ENCODE measurements at regions not wholly inside any gene's neighbourhood (a gene's known extent, or its start where the extent isn't known, plus 50 kb on each side); places are given as distances from the start of the nearest gene placed in this dataset.

DNA sequence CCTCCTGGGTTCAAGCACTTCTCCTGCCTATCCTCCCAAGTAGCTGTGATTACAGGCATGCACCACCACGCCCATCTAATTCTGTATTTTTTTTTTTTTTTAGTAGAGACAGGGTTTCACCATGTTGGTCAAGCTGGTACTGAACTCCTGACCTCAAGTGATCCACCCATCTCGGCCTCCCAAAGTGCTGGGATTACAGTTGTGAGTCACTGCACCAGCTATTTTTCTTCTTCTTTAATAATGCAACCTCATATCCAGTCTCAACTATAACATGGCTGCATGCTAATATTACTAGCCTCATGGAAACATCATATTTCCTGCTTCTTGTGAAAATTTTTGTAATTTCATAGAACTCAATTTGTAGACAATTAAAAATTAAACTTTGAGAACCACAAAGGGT lies 706.5 kb downstream of the KCTD8 start:
- Histone ChIP-seq H3K9me3 (ENCODE audit: control insufficient read depth in 1 of 2, low read length in 2 of 2) (peaks cover 2 to 5% of the 10 kb centered on the region in 2 donors), H3K4me3 (ENCODE audit: low read depth in 1 of 2, low read length in 2 of 2) (no peak overlapping the region), H3K27ac (ENCODE audit: low read depth, low read length) (no peak overlapping the region), H3K27me3 (ENCODE audit: control insufficient read depth in 1 of 2, insufficient read depth in 2 of 2, low read length in 2 of 2) (no peaks in the 10 kb centered on the region), H3K4me1 (ENCODE audit: control insufficient read depth in 1 of 2, insufficient read depth in 2 of 2, low read length in 2 of 2) (no peaks in the 10 kb centered on the region), H3K9ac (ENCODE audit: low read depth in 1 of 2, low read length in 2 of 2) (no peak overlapping the region), H3K36me3 (ENCODE audit: control insufficient read depth in 1 of 2, insufficient read depth in 2 of 2, low read length in 2 of 2) (no peaks in the 10 kb centered on the region)

- H3K9me3 ChIP-seq (ENCODE audit: control insufficient read depth in 1 of 2, low read length in 2 of 2), result no peaks in the 10 kb centered on the region
- no peak overlapping the region for H3K4me3 ChIP-seq (ENCODE audit: low read depth in 1 of 2, low read length in 2 of 2)
- no peaks in the 10 kb centered on the region for H3K27me3 ChIP-seq (ENCODE audit: control insufficient read depth in 1 of 2, insufficient read depth in 2 of 2, low read length in 2 of 2)
- no peak overlapping the region for H3K9ac ChIP-seq (ENCODE audit: low read depth in 1 of 2, low read length in 2 of 2)
- H3K27ac ChIP-seq (ENCODE audit: low read depth, low read length), result no peak overlapping the region
- H3K36me3 ChIP-seq (ENCODE audit: control insufficient read depth in 1 of 2, insufficient read depth in 2 of 2, low read length in 2 of 2), result no peaks in the 10 kb centered on the region
- no peaks in the 10 kb centered on the region for H3K4me1 ChIP-seq (ENCODE audit: control insufficient read depth in 1 of 2, insufficient read depth in 2 of 2, low read length in 2 of 2)
Observed at GRCh38 chr4:43754566-43754965, 694.0 kb downstream of the KCTD8 start.

DNA sequence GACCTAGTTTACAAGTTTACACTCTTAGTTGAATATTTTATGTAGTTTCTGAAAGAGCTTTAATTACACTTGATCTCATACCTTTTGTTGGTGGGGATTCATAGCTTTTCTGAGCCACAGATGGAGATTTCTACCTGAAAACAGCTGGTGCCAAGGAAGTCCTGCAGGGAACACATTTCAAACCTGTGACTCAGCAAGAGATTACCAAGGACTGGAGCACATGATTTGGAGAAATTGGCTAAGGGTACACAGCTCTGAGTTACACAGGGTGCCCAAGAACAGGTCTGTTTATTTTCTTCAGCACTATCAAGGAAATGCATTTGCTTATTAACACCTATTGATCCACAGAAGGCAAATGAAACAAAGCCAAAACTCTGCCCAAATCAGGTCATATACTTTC lies 691.5 kb downstream of the KCTD8 start:
- Histone ChIP-seq H3K4me3 (ENCODE audit: low read depth in 1 of 2, low read length in 2 of 2) (no peak overlapping the region), H3K9ac (ENCODE audit: low read depth in 1 of 2, low read length in 2 of 2) (no peak overlapping the region), H3K4me1 (ENCODE audit: control insufficient read depth in 1 of 2, insufficient read depth in 2 of 2, low read length in 2 of 2) (no peaks in the 10 kb centered on the region), H3K9me3 (ENCODE audit: control insufficient read depth in 1 of 2, low read length in 2 of 2) (no peaks in the 10 kb centered on the region), H3K27ac (ENCODE audit: low read depth, low read length) (no peak overlapping the region), H3K27me3 (ENCODE audit: control insufficient read depth in 1 of 2, insufficient read depth in 2 of 2, low read length in 2 of 2) (no peaks in the 10 kb centered on the region), H3K36me3 (ENCODE audit: control insufficient read depth in 1 of 2, insufficient read depth in 2 of 2, low read length in 2 of 2) (no peaks in the 10 kb centered on the region)

GRCh38 chr4:43758836-43759235 lies 689.8 kb downstream of the KCTD8 start:
- Histone ChIP-seq H3K4me3 (ENCODE audit: low read depth in 1 of 2, low read length in 2 of 2) (no peak overlapping the region), H3K9me3 (ENCODE audit: control insufficient read depth in 1 of 2, low read length in 2 of 2) (no peaks in the 10 kb centered on the region), H3K36me3 (ENCODE audit: control insufficient read depth in 1 of 2, insufficient read depth in 2 of 2, low read length in 2 of 2) (no peaks in the 10 kb centered on the region), H3K27me3 (ENCODE audit: control insufficient read depth in 1 of 2, insufficient read depth in 2 of 2, low read length in 2 of 2) (no peaks in the 10 kb centered on the region), H3K9ac (ENCODE audit: low read depth in 1 of 2, low read length in 2 of 2) (no peak overlapping the region), H3K27ac (ENCODE audit: low read depth, low read length) (no peak overlapping the region), H3K4me1 (ENCODE audit: control insufficient read depth in 1 of 2, insufficient read depth in 2 of 2, low read length in 2 of 2) (no peaks in the 10 kb centered on the region)

DNA sequence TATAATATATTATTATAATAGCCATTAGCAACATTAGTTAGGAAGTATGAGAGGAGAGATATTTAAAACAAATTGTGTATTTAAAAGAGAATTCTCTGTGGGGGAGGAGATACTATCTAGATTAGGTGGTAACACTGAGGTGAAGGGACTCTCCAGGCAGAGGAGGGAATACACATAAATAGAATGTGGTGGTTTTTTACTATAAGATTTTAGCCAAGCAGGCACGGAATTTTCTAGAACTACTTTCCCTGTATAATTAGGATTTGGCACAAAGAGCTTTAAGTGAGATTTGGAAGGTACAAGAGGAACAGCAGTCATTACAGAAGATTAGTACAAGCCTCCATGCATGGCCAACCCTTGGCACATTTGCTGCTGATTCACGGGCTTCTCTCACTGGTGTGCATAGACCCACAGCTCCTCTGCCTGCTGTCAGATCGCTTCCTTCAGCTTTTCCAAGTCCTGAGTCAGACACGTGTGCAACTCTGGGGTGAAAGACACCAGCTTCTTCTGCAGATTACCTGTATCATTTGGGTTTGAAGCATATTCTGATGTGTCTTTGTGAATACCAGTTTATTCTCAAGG lies 685.5 kb downstream of the KCTD8 start:
- Histone ChIP-seq H3K9me3 (ENCODE audit: control insufficient read depth in 1 of 2, low read length in 2 of 2) (peaks cover 0 to 2% of the 10 kb centered on the region in 2 donors), H3K27me3 (ENCODE audit: control insufficient read depth in 1 of 2, insufficient read depth in 2 of 2, low read length in 2 of 2) (no peaks in the 10 kb centered on the region), H3K4me3 (ENCODE audit: low read depth in 1 of 2, low read length in 2 of 2) (no peak overlapping the region), H3K36me3 (ENCODE audit: control insufficient read depth in 1 of 2, insufficient read depth in 2 of 2, low read length in 2 of 2) (no peaks in the 10 kb centered on the region), H3K27ac (ENCODE audit: low read depth, low read length) (no peak overlapping the region), H3K9ac (ENCODE audit: low read depth in 1 of 2, low read length in 2 of 2) (no peak overlapping the region), H3K4me1 (ENCODE audit: control insufficient read depth in 1 of 2, insufficient read depth in 2 of 2, low read length in 2 of 2) (no peaks in the 10 kb centered on the region)

DNA sequence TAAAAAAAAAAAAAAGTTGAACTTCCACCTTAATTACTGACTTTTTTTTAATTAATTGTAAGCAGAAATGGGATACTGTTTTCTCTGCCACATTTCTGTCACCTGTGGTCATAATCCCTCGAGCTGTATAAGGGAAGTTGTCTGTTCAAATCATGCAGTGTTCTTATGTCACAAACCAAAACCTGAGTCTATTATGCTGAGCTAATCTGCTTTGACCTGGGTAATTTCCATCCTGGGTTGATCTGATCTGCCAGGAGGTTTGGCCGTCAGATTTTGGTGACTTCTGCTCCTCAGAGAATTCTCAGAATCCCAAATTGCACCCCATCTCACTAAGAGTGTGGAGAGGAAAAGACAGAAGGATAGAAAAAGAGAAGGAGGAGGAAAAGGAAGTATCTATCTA lies 683.1 kb downstream of the KCTD8 start:
- no peaks in the 10 kb centered on the region for H3K4me1 ChIP-seq (ENCODE audit: control insufficient read depth in 1 of 2, insufficient read depth in 2 of 2, low read length in 2 of 2)
- no peaks in the 10 kb centered on the region for H3K27me3 ChIP-seq (ENCODE audit: control insufficient read depth in 1 of 2, insufficient read depth in 2 of 2, low read length in 2 of 2)
- H3K36me3 ChIP-seq (ENCODE audit: control insufficient read depth in 1 of 2, insufficient read depth in 2 of 2, low read length in 2 of 2), result no peaks in the 10 kb centered on the region
- H3K9me3 ChIP-seq (ENCODE audit: control insufficient read depth in 1 of 2, low read length in 2 of 2), result peaks cover 4 to 12% of the 10 kb centered on the region in 2 donors
- H3K9ac ChIP-seq (ENCODE audit: low read depth in 1 of 2, low read length in 2 of 2), result no peak overlapping the region
- no peak overlapping the region for H3K4me3 ChIP-seq (ENCODE audit: low read depth in 1 of 2, low read length in 2 of 2)
- no peak overlapping the region for H3K27ac ChIP-seq (ENCODE audit: low read depth, low read length)

DNA sequence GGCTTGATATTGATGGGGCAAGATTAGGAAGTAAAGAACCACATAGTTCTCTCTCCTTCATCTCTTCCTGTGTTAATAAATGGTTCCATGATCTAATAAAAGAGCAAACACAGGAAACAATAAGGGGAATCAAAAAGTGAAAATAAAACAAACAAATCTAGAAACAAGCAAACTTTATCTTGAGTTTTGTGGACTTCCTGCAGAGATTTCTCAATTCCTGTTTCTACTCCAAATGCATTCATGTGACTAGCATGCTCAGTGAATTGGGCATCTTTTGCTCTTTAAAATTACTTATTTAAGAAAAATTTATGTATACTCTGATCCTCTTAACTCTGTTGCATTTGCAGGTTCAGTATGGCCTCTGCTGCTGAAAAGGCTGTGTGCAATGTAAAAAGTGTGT lies 682.0 kb downstream of the KCTD8 start:
- Histone ChIP-seq H3K4me1 (ENCODE audit: control insufficient read depth in 1 of 2, insufficient read depth in 2 of 2, low read length in 2 of 2) (no peaks in the 10 kb centered on the region), H3K4me3 (ENCODE audit: low read depth in 1 of 2, low read length in 2 of 2) (no peak overlapping the region), H3K9ac (ENCODE audit: low read depth in 1 of 2, low read length in 2 of 2) (no peak overlapping the region), H3K27ac (ENCODE audit: low read depth, low read length) (no peak overlapping the region), H3K36me3 (ENCODE audit: control insufficient read depth in 1 of 2, insufficient read depth in 2 of 2, low read length in 2 of 2) (no peaks in the 10 kb centered on the region), H3K9me3 (ENCODE audit: control insufficient read depth in 1 of 2, low read length in 2 of 2) (peaks cover 4 to 12% of the 10 kb centered on the region in 2 donors), H3K27me3 (ENCODE audit: control insufficient read depth in 1 of 2, insufficient read depth in 2 of 2, low read length in 2 of 2) (no peaks in the 10 kb centered on the region)

DNA sequence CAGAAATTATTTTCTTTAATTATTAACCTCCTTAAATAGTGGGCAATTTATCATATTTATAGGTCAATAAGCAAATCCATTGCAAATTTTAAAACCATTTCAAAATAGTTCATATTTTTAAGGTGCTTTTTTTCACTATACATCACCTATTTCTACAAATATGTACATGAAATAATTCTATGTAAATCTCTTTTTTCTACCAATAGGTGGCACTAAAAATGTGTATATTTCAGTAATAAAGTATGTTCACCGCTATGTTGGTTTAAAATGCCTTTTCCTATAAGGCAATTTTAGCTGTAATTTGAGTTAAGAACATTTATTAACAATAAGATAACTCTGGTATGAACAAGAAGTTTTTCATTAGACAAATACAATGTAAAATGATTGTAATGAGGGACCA lies 672.2 kb downstream of the KCTD8 start:
- Histone ChIP-seq H3K36me3 (ENCODE audit: control insufficient read depth in 1 of 2, insufficient read depth in 2 of 2, low read length in 2 of 2) (no peaks in the 10 kb centered on the region), H3K4me1 (ENCODE audit: control insufficient read depth in 1 of 2, insufficient read depth in 2 of 2, low read length in 2 of 2) (no peaks in the 10 kb centered on the region), H3K9me3 (ENCODE audit: control insufficient read depth in 1 of 2, low read length in 2 of 2) (no peaks in the 10 kb centered on the region), H3K27ac (ENCODE audit: low read depth, low read length) (no peak overlapping the region), H3K9ac (ENCODE audit: low read depth in 1 of 2, low read length in 2 of 2) (no peak overlapping the region), H3K27me3 (ENCODE audit: control insufficient read depth in 1 of 2, insufficient read depth in 2 of 2, low read length in 2 of 2) (no peaks in the 10 kb centered on the region), H3K4me3 (ENCODE audit: low read depth in 1 of 2, low read length in 2 of 2) (no peak overlapping the region)

DNA sequence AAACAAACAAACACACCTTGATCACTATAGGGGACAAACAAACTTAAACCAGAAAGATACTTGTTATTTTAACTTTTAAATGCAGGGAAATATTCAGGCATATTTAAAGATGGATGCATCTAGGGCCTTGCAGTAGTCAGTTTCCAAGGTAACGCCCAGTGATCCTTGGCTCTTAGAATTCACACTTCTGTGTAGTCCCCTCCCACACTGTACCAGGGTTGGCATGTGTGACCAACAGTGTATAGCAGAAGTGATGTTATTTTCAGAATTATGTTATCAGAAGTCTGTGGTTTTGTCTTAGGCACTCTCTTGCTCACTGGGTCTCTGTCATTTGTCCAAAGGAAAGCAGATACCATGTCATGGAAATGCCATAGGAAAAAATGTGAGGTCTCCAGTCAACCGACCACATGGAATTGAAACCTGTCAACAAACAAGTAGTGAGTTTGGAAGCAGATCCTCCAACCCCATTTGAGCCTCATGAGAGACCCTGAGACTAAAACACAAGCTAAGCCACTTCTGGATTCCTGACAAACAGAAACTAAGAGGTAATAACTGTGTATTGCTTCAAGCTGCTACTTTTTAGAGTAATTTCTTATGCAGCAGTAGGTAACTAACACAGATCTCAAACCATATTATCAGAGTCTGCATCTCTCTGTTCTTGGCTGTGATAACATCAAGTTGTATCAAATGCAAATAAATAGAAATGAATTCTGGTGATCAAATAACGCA lies 670.3 kb downstream of the KCTD8 start:
- Histone ChIP-seq H3K27ac (ENCODE audit: low read depth, low read length) (no peak overlapping the region), H3K36me3 (ENCODE audit: control insufficient read depth in 1 of 2, insufficient read depth in 2 of 2, low read length in 2 of 2) (no peaks in the 10 kb centered on the region), H3K4me1 (ENCODE audit: control insufficient read depth in 1 of 2, insufficient read depth in 2 of 2, low read length in 2 of 2) (no peaks in the 10 kb centered on the region)

GRCh38 chr4:43781125-43781524 lies 667.5 kb downstream of the KCTD8 start:
- no peak overlapping the region for H3K27ac ChIP-seq (ENCODE audit: low read depth, low read length)
- H3K4me3 ChIP-seq (ENCODE audit: low read depth in 1 of 2, low read length in 2 of 2), result no peak overlapping the region
- no peaks in the 10 kb centered on the region for H3K36me3 ChIP-seq (ENCODE audit: control insufficient read depth in 1 of 2, insufficient read depth in 2 of 2, low read length in 2 of 2)
- no peak overlapping the region for H3K9ac ChIP-seq (ENCODE audit: low read depth in 1 of 2, low read length in 2 of 2)
- H3K4me1 ChIP-seq (ENCODE audit: control insufficient read depth in 1 of 2, insufficient read depth in 2 of 2, low read length in 2 of 2), result no peaks in the 10 kb centered on the region
- no peaks in the 10 kb centered on the region for H3K27me3 ChIP-seq (ENCODE audit: control insufficient read depth in 1 of 2, insufficient read depth in 2 of 2, low read length in 2 of 2)
- no peaks in the 10 kb centered on the region for H3K9me3 ChIP-seq (ENCODE audit: control insufficient read depth in 1 of 2, low read length in 2 of 2)

More for the DNA sequence above, 670.3 kb downstream of the KCTD8 start:
- H3K4me3 ChIP-seq (ENCODE audit: low read depth in 1 of 2, low read length in 2 of 2), result no peak overlapping the region
- H3K27me3 ChIP-seq (ENCODE audit: control insufficient read depth in 1 of 2, insufficient read depth in 2 of 2, low read length in 2 of 2), result no peaks in the 10 kb centered on the region
- H3K9me3 ChIP-seq (ENCODE audit: control insufficient read depth in 1 of 2, low read length in 2 of 2), result no peaks in the 10 kb centered on the region
- H3K9ac ChIP-seq (ENCODE audit: low read depth in 1 of 2, low read length in 2 of 2), result no peak overlapping the region

Measured in duodenal mucosa (tissue), 2 donors.